Ishikawa (cell line): ENCODE measurements at regions not wholly inside any gene's neighbourhood (a gene's known extent, or its start where the extent isn't known, plus 50 kb on each side); places are given as distances from the start of the nearest gene placed in this dataset.

ENCODE experiments used
- CREB1 ChIP-seq: IDR thresholded peaks from 2 replicates; pipeline ENCODE4 v1.6.1; 2012; ENCODE audit warnings: low read depth
- RAD21 ChIP-seq: IDR thresholded peaks from 2 replicates; pipeline ENCODE4 v1.6.1; 2012; ENCODE audit warnings: low read depth
- REST ChIP-seq: IDR thresholded peaks from 2 replicates; pipeline ENCODE4 v1.6.1; 2012; ENCODE audit warnings: low read depth, mild to moderate bottlenecking
- TAF1 ChIP-seq: IDR thresholded peaks from 2 replicates; pipeline ENCODE4 v1.6.1; 2012; ENCODE audit warnings: low read depth, mild to moderate bottlenecking
- YY1 ChIP-seq: IDR thresholded peaks from 2 replicates; pipeline ENCODE4 v1.6.1; 2012; ENCODE audit warnings: low read depth

- TF ChIP-seq TAF1 (no peak), REST (no peak), CREB1 (no peak), YY1 (no peak), RAD21 (no peak)
Measured at GRCh38 chr18:7317804-7318231, 86.9 kb downstream of the LRRC30 start.
